Neural progenitor cell (in vitro differentiated cells): ENCODE measurements at regions not wholly inside any gene's neighbourhood (a gene's known extent, or its start where the extent isn't known, plus 50 kb on each side); places are given as distances from the start of the nearest gene placed in this dataset.
"Not testable (repeated sequence)": the region's sequence is repeated elsewhere in the genome, so short reads cannot be mapped to it uniquely, and the experiment has no call there.

Experiments
- DNase-seq: peaks from one replicate; pipeline ENCODE4 v3.0.0-alpha.2; 2016; ENCODE audit warnings: low spot score
- H2AFZ ChIP-seq: fragments of 200-600 bp; sonication (generic); replicated peaks from 2 replicates; pipeline ENCODE4 v1.6.1; 2016; ENCODE audit warnings: antibody characterized with exemption
- H3F3A ChIP-seq: fragments of 200-600 bp; sonication (generic); 2 replicates; pipeline ENCODE4 v1.6.1; 2016; ENCODE audit warnings: antibody characterized with exemption, low read depth
- H3K27ac ChIP-seq: fragments of 200-600 bp; sonication (generic); 2 replicates; pipeline ENCODE4 v1.5.1; 2016; ENCODE audit warnings: mild to moderate bottlenecking
- H3K27me3 ChIP-seq: fragments of 200-600 bp; sonication (generic); 2 replicates; pipeline ENCODE4 v1.6.1; 2016; ENCODE audit warnings: mild to moderate bottlenecking, moderate library complexity
- H3K36me3 ChIP-seq: fragments of 200-600 bp; sonication (generic); 2 replicates; pipeline ENCODE4 v1.5.1; 2016
- H3K4me1 ChIP-seq: fragments of 200-600 bp; sonication (generic); 2 replicates; pipeline ENCODE4 v1.6.1; 2016; ENCODE audit warnings: mixed run types
- H3K4me2 ChIP-seq: fragments of 200-600 bp; sonication (generic); 2 replicates; pipeline ENCODE4 v1.6.1; 2016
- H3K4me3 ChIP-seq: fragments of 200-600 bp; sonication (generic); 2 replicates; pipeline ENCODE4 v1.5.1; 2016
- H3K79me2 ChIP-seq: fragments of 200-600 bp; sonication (generic); 2 replicates; pipeline ENCODE4 v1.6.1; 2016; ENCODE audit warnings: low read depth
- H3K9ac ChIP-seq: fragments of 200-600 bp; sonication (generic); 2 replicates; pipeline ENCODE4 v1.6.1; 2016
- H3K9me3 ChIP-seq: fragments of 200-600 bp; sonication (generic); 2 replicates; pipeline ENCODE4 v1.5.1; 2016; ENCODE audit warnings: low read depth
- H4K20me1 ChIP-seq: fragments of 200-600 bp; sonication (generic); 2 replicates; pipeline ENCODE4 v1.6.1; 2016; ENCODE audit warnings: low read depth
- H3K27ac Mint-ChIP-seq: 3 replicates; pipeline ENCODE4 v1.8.0; 2021; ENCODE audit warnings: mixed read lengths
- H3K27me3 Mint-ChIP-seq: 2 replicates; pipeline ENCODE4 v1.8.0; 2022; ENCODE audit warnings: low read depth, mild to moderate bottlenecking, inconsistent platforms, moderate library complexity, mixed read lengths; ENCODE audit not compliant: insufficient read depth
- H3K36me3 Mint-ChIP-seq: 3 replicates; pipeline ENCODE4 v1.8.0; 2021; ENCODE audit warnings: mixed read lengths
- H3K4me1 Mint-ChIP-seq: 3 replicates; pipeline ENCODE4 v1.8.0; 2021; ENCODE audit warnings: mixed read lengths
- H3K4me3 Mint-ChIP-seq: 3 replicates; pipeline ENCODE4 v1.8.0; 2021; ENCODE audit warnings: mild to moderate bottlenecking, moderate library complexity, mixed read lengths
- H3K9me3 Mint-ChIP-seq: 3 replicates; pipeline ENCODE4 v1.8.0; 2020; ENCODE audit warnings: mixed read lengths
- CTCF ChIP-seq: fragments of 200-600 bp; sonication (generic); IDR thresholded peaks from 2 replicates; pipeline ENCODE4 v1.5.1; 2017; ENCODE audit warnings: antibody characterized with exemption, mild to moderate bottlenecking
- EZH2 ChIP-seq: fragments of 200-600 bp; sonication (generic); IDR thresholded peaks from 2 replicates; pipeline ENCODE4 v1.6.1; 2017; ENCODE audit warnings: antibody characterized with exemption, mild to moderate bottlenecking, moderate library complexity
- EZH2phosphoT487 ChIP-seq: fragments of 200-600 bp; sonication (generic); IDR thresholded peaks from 2 replicates; pipeline ENCODE4 v1.6.1; 2017; ENCODE audit warnings: antibody characterized with exemption

- Histone ChIP-seq H2AFZ (no peak overlapping the region), H4K20me1 (no peaks in the 10 kb centered on the region), H3K9ac (no peak overlapping the region), H3K4me3 (no peak overlapping the region), H3K79me2 (no peaks in the 10 kb centered on the region), H3K36me3 (no peaks in the 10 kb centered on the region), H3F3A (no peaks in the 10 kb centered on the region), H3K4me1 (no peaks in the 10 kb centered on the region), H3K4me2 (no peak overlapping the region), H3K27ac (no peak overlapping the region), H3K27me3 (no peaks in the 10 kb centered on the region), H3K9me3 (no peaks in the 10 kb centered on the region)
- Mint-ChIP-seq H3K36me3 (no peaks in the 10 kb centered on the region), H3K27ac (no peak overlapping the region), H3K4me3 (no peak overlapping the region), H3K4me1 (no peaks in the 10 kb centered on the region), H3K27me3 (no peaks in the 10 kb centered on the region), H3K9me3 (no peaks in the 10 kb centered on the region)
- TF ChIP-seq CTCF (no peak), EZH2 (no peak), EZH2phosphoT487 (no peak)
- DNase-seq = no peak
Observed at GRCh38 chr1:222054416-222054815, 312.5 kb upstream of the DUSP10 start.

GRCh38 chr1:222053790-222054294 is 312.0 kb upstream of the DUSP10 start:
- Mint-ChIP-seq H3K27me3 (no peaks in the 10 kb centered on the region), H3K9me3 (no peaks in the 10 kb centered on the region), H3K36me3 (no peaks in the 10 kb centered on the region), H3K4me1 (no peaks in the 10 kb centered on the region), H3K27ac (no peak overlapping the region), H3K4me3 (no peak overlapping the region)
- Histone ChIP-seq H3K4me1 (no peaks in the 10 kb centered on the region), H3K4me3 (no peak overlapping the region), H3K36me3 (no peaks in the 10 kb centered on the region), H4K20me1 (no peaks in the 10 kb centered on the region), H3K4me2 (no peak overlapping the region), H3F3A (no peaks in the 10 kb centered on the region), H3K27me3 (no peaks in the 10 kb centered on the region), H3K9me3 (no peaks in the 10 kb centered on the region), H3K79me2 (no peaks in the 10 kb centered on the region), H2AFZ (no peak overlapping the region), H3K9ac (no peak overlapping the region), H3K27ac (no peak overlapping the region)
- TF ChIP-seq EZH2phosphoT487 (no peak), CTCF (no peak), EZH2 (no peak)
- no peak for DNase-seq

GRCh38 chr1:222051311-222051710 is 309.4 kb upstream of the DUSP10 start:
- H3K79me2 ChIP-seq, H3K27me3 Mint-ChIP-seq, H3K27ac Mint-ChIP-seq, H3K4me2 ChIP-seq, H3K27ac ChIP-seq, H3K9ac ChIP-seq, H3K27me3 ChIP-seq, DNase-seq, H3K36me3 ChIP-seq, H3K9me3 Mint-ChIP-seq, H3K4me1 Mint-ChIP-seq, H3K4me1 ChIP-seq, H3F3A ChIP-seq, H3K36me3 Mint-ChIP-seq, H4K20me1 ChIP-seq, H2AFZ ChIP-seq, H3K9me3 ChIP-seq, H3K4me3 ChIP-seq, H3K4me3 Mint-ChIP-seq: not testable (repeated sequence)

GRCh38 chr1:222049661-222050060 is 307.8 kb upstream of the DUSP10 start:
- H3K36me3 ChIP-seq, DNase-seq, H2AFZ ChIP-seq, H3K4me2 ChIP-seq, H3K79me2 ChIP-seq, H3K9me3 Mint-ChIP-seq, H3K27me3 Mint-ChIP-seq, H3K27ac ChIP-seq, H3K27ac Mint-ChIP-seq, H3K36me3 Mint-ChIP-seq, H3K4me1 ChIP-seq, H4K20me1 ChIP-seq, H3K4me1 Mint-ChIP-seq, H3F3A ChIP-seq, H3K27me3 ChIP-seq, H3K4me3 ChIP-seq, H3K4me3 Mint-ChIP-seq, H3K9ac ChIP-seq, H3K9me3 ChIP-seq: not testable (repeated sequence)
